ENCODE measurements at regions not wholly inside any gene's neighbourhood (a gene's known extent, or its start where the extent isn't known, plus 50 kb on each side); places are given as distances from the start of the nearest gene placed in this dataset.

- Histone ChIP-seq H3K9me3 (ENCODE audit: severe bottlenecking) (peaks cover under 1% of the 10 kb centered on the region), H3K27ac (no peak overlapping the region), H3K4me3 (ENCODE audit: low read depth, low read length) (no peak overlapping the region), H3K27me3 (ENCODE audit: insufficient read depth, low read depth, severe bottlenecking) (no peaks in the 10 kb centered on the region), H3K36me3 (no peaks in the 10 kb centered on the region)
- TF ChIP-seq CTCF (IDR thresholded peaks at IDR 0.05; ENCODE audit: low read depth, low read length): no peak
- no peak for DNase-seq
These were observed 230.7 kb upstream of the SGCD start for GRCh38 chr5:156096259-156096658.

- no peak for DNase-seq
- no peak for TF ChIP-seq CTCF (IDR thresholded peaks at IDR 0.05; ENCODE audit: low read depth, low read length)
- no peak overlapping the region for H3K4me3 ChIP-seq (ENCODE audit: low read depth, low read length)
- H3K27ac ChIP-seq: no peak overlapping the region
- no peaks in the 10 kb centered on the region for H3K9me3 ChIP-seq (ENCODE audit: severe bottlenecking)
- H3K27me3 ChIP-seq (ENCODE audit: insufficient read depth, low read depth, severe bottlenecking): no peaks in the 10 kb centered on the region
- H3K36me3 ChIP-seq: no peaks in the 10 kb centered on the region
These were observed 223.6 kb upstream of the SGCD start for GRCh38 chr5:156103155-156103885.

DNA sequence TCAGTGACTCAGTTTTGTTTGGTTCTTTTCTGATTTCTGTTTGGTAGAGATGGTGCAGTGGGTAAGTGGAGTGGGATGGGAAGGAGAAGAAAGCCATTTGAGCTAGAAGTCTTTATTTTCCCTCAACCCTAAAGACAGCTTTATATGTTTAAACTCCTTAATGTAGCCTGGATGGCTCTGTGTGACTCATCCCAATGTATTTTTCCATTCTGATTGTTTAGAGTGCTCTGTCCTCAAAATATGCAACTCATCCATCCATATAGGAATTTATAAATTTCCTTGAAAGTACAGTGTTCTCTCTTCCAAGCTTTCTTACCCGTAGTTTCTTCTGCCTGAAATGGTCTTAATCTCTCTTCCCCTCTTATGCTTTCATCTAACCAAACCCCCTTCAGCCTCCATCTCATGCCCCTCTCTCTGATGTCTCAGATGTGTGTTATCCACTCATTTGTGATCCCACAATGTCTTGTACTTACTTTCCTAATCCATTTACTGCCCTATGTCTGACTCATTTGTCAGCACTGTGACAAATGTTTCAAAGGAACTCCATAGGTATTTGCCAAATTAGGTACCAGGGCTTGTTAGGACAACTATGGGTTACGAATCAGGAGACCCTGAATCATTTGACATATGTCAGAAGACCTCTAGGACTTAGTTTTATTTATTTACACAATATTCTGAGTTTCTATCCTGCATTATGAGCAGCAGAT, 217.5 kb upstream of the SGCD start:
- no peak for DNase-seq
- H3K36me3 ChIP-seq: no peaks in the 10 kb centered on the region
- H3K4me3 ChIP-seq (ENCODE audit: low read depth, low read length): no peak overlapping the region
- H3K27ac ChIP-seq: no peak overlapping the region
- no peaks in the 10 kb centered on the region for H3K27me3 ChIP-seq (ENCODE audit: insufficient read depth, low read depth, severe bottlenecking)
- no peaks in the 10 kb centered on the region for H3K9me3 ChIP-seq (ENCODE audit: severe bottlenecking)
- no peak for TF ChIP-seq CTCF (IDR thresholded peaks at IDR 0.05; ENCODE audit: low read depth, low read length)

DNA sequence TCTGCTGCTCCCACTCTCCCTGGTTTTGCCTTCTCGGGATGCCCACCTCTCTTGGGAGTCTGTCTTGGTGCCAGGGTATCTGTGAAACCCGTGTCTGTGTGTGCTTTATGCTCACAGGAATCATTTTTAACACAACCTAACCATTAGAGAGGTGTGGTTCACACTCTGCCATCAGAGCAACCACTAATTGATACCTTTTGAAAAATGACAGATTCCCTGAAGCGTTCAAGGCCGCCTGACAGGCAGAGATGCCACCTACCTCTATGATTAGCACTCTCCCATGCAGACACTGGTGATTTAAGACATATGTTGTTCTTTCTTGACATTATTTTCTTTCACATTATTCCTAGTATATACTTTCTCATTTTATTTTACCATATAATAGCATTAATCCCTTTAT, 207.3 kb upstream of the SGCD start:
- Histone ChIP-seq H3K36me3 (no peaks in the 10 kb centered on the region), H3K27ac (no peak overlapping the region)
- no peak for TF ChIP-seq CTCF (IDR thresholded peaks at IDR 0.05; ENCODE audit: low read depth, low read length)

GRCh38 chr5:156120777-156121176, 206.2 kb upstream of the SGCD start:
- Histone ChIP-seq H3K36me3 (no peaks in the 10 kb centered on the region), H3K27me3 (ENCODE audit: insufficient read depth, low read depth, severe bottlenecking) (no peaks in the 10 kb centered on the region), H3K9me3 (ENCODE audit: severe bottlenecking) (no peaks in the 10 kb centered on the region), H3K27ac (no peak overlapping the region), H3K4me3 (ENCODE audit: low read depth, low read length) (no peak overlapping the region)
- no peak for TF ChIP-seq CTCF (IDR thresholded peaks at IDR 0.05; ENCODE audit: low read depth, low read length)
- DNase-seq: no peak

More for the DNA sequence above, 207.3 kb upstream of the SGCD start:
- DNase-seq: no peak
- Histone ChIP-seq H3K27me3 (ENCODE audit: insufficient read depth, low read depth, severe bottlenecking) (no peaks in the 10 kb centered on the region), H3K9me3 (ENCODE audit: severe bottlenecking) (no peaks in the 10 kb centered on the region), H3K4me3 (ENCODE audit: low read depth, low read length) (no peak overlapping the region)

Measured in WERI-Rb-1 (cell line).